CD4-positive, alpha-beta T cell treated with Interferon gamma for 1 hour (primary cell): ENCODE measurements at regions not wholly inside any gene's neighbourhood (a gene's known extent, or its start where the extent isn't known, plus 50 kb on each side); places are given as distances from the start of the nearest gene placed in this dataset.
"Not testable (repeated sequence)": the region's sequence is repeated elsewhere in the genome, so short reads cannot be mapped to it uniquely, and the experiment has no call there.

Source experiments
- DNase-seq: peaks from one replicate; pipeline ENCODE4 v3.0.0-alpha.2; 2020

DNA sequence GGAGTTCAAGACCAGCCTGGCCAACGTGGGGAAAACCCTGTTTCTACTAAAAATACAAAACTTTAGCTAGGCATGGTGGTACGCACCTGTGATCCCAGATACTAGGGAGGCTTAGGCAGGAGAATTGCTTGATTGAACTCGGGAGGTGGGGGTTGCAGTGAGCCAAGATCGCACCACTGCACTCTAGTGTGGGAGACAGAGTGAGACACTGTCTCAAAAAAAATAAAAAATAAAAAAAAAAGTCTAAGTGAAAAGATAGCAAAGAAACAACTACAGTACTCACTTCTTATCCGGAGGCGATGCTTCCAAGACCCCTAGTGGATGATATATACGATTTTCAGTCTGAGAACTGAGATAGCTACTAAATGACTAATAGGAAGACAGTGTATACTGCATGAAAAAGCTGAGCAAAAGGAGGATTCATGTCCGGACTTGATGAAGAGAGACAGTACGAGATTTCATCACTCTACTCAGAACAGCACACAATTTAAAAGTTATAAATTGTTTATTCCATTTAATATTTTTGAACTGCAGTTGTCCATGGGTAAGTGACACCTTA, 138.7 kb upstream of the GOLGA6L6 start:
- not testable (repeated sequence) for DNase-seq

DNA sequence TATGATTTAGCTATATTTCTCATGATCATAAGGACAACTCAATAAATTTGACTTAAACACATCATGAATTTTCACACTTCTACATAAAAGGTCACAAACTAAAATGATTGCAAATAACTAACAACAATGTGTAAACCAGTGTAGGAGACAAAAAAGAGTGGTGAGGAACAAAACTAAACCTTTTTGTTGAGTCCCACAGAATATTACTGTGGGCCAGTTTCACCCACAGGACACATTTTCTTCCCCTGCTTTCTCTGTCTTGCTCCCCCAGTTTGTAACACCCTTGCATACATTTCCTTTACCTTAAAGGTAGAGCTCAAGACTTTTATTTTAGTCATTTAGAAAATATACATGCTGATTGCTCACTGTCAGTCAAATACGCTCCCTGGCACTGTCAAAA, 130.9 kb upstream of the GOLGA6L6 start:
- no peak for DNase-seq

DNA sequence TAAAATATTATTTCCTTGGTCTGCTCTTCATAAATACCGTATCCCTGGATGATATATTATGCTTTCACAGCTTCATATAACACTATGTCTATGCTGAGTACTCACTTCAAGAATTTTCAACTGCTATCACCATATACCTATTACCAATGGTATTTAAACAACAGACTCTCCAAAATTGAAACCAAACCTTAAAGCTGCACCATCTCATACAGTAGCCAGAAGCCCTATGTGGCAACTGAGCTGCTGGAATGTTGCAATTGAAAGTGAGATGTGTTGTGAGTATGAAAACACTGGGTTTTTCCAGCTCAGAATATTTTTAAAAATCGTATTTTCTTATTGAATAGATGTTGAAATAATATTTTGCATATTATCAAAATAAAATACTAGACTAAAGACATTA, 130.1 kb upstream of the GOLGA6L6 start:
- DNase-seq: no peak

DNA sequence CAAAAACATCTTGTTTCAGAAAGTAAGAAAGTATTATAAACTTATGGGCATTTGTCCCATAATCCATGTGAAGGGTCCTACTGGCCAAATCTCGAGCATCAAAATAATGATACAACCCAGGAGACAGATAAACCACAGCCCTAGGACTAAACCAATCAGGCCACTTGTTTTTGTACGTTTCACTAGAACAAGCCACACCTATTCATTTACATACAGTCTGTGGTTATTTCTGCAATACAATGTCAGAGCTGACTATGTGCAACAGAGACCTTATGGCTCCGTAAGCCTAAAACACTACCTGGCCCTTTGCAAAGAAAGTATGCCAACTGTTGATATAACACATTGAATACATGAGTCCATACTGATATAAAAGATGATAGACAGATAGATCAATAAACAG, 124.8 kb upstream of the GOLGA6L6 start:
- DNase-seq: not testable (repeated sequence)

DNA sequence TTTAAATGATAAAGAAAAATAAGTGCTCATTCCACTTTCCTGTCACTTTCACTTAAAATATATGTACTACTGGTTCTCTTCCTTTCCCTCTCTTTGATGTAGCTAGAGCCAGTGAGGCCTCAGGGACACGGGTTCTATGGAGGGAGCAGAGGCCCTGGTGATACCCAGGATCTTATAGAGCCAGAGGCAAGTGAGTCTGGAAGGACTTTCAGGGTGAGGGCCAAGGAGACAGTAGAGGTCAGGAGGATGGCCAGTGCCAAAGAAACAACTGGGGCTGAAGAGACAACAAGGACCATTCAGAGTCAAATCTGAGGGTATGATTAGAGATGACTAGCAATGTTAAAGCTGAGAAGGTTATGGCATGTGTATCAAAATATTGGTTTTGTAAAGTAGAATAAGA, 124.1 kb upstream of the GOLGA6L6 start:
- no peak for DNase-seq

DNA sequence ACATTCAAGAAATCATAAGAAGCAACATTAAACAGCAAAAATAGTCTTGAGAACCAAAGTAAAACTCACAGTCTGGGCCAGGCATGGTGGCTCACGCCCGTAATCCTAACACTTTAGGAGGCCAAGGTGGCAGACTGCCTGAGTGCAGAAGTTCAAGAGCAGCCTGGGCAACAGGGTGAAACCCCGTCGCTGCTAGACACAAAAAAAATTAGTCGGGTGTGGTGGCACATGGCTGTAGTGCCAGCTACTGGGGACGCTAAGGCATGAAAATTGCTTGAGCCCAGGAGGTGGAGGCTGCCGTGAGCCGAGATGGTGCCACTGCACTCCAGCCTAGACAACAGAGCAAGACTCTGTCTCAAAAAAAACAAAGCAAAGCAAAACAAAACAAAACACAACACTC, 117.7 kb upstream of the GOLGA6L6 start:
- no peak for DNase-seq

DNA sequence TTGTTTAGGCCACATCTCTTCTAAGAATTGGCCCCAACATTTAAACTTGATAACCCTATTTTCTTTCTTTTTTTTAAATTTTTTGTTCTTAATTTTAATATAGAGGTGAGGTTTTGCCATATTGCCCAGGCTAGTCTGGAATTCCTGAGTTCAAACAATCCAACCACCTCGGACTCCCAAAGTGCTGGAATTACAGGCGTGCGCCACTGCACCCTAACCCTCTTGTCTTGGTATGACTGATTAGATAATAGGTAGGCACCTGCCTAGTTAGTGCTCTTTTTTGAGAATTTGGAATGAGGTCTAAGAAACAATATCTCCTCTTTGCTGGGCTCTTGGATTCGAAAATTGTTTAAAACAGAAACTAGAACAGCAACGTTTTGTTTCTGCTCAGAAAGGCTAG, 116.4 kb upstream of the GOLGA6L6 start:
- no peak for DNase-seq

DNA sequence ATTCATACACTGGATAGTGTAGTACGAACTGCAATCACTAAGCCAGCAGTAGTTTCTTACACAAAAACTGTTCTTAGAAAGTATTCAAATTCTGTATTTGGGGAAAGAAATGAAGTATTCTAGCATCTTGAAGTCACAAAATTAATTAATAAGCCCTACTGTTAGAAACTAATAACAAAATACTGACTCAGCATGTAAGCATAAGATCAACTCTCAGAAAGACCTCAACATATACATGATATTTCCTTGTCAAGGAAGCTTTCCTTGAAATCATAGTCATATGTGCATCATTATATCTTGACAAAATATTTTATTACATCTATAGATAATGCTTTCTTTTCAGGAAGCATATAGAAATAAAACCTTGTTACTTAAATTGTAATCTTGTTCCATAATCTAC, 115.5 kb upstream of the GOLGA6L6 start:
- DNase-seq: no peak

DNA sequence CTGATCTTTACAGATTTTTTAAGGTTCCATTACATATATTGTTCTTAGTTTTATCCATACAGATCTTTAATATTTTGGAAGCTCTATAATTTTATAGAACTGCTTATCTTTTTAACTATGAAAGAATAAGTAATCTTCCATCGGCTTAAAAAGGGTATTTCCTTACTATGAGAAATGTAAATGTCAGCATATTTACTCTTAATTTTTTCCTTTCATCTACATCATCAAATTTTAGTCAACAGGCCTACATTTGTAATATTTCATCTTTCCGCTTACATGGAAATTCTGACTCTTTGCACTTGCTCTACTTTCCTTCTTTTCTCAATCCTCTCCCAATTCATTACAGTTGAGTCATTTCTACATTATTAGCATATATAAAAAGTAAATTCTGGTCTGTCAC, 111.3 kb upstream of the GOLGA6L6 start:
- no peak for DNase-seq

DNA sequence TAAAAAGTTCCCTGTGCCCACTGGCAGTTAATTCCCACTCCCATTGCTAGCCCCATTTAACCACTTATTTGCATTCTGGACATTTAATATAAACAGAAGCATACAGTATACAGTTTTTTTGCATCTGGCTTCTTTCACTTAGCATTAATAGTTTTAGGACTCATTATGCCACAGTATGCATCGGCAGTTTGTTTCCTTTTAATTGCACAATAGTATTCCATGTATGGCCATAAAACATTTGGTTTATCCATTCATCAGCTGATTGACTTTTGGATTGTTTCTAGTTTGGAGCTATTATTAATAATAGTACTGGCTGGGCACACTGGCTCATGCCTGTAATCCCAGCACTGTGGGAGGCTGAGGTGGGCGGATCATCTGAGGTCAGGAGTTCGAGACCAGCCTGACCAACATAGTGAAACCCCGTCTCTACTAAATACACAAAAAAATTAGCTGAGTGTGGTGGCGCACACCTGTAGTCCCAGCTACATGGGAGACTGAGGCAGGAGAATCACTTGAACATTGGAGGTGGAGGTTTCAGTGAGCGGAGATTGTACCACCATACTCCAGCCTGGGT, 106.9 kb upstream of the GOLGA6L6 start:
- DNase-seq: not testable (repeated sequence)

DNA sequence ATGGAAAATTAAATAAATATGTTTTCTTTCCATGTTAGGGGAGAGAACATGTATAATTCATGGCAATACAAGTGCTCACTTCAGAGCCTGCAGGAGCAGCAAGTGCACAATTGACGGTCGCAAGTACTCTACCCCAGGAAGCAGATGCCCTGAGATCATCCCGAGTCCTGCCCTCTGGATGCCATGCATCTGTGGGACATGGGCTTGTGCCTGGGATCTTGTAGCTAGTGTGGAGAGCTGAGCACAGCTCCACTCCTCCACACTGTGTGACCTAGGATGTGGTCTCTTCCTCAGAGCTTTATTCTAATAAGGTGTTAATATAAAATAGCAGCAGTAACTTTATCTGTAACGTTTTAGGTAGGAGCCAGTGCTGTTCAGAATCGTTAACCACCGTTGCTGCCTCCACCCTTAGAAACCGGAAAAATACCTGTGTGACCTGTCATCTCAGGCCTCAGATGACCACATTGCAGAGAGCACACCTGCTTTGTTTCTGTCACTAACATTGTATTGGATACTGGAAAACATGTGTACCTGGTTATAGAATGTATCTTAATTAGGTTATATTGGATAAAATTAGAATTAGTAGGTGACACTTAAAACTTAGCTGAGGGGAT, 105.0 kb upstream of the GOLGA6L6 start:
- DNase-seq: no peak

DNA sequence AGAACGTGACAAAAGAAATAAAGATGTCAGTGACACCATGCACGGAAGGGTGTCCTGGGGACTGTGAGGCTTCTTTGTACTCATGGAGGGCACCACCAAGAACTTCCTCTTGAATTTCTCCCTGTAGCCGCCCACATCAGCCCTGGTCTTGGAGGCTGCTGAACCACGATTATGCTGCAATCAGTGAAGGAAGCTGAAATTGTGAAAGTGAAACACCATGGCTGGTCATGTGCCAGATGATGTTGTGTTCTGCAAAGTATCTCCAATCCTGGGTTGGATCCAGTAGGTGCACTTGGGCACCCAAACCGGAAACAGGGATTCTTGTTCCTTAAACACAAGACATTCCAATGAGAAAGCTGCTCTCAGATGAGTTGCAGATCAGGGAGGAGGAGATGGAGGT, 104.4 kb upstream of the GOLGA6L6 start:
- peak; percentile 51 for DNase-seq

DNA sequence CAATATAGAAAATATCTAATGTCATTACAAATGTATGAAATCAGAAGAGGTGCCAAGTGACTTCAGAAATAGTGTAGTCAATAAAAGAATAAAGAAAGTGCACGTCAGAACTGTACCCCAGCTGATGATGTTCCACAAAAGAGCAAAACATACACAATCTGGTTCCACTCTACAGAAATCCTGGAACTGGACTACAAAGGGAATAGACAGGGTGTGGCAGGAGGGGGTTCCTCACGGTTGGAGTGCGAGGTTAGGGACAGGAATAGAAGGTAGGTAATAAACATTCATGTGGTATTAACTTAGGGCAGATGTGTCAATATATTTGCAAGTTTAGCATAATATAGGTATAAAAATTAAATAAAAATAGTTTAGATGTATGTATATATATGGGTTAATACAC, 103.3 kb upstream of the GOLGA6L6 start:
- DNase-seq: no peak

DNA sequence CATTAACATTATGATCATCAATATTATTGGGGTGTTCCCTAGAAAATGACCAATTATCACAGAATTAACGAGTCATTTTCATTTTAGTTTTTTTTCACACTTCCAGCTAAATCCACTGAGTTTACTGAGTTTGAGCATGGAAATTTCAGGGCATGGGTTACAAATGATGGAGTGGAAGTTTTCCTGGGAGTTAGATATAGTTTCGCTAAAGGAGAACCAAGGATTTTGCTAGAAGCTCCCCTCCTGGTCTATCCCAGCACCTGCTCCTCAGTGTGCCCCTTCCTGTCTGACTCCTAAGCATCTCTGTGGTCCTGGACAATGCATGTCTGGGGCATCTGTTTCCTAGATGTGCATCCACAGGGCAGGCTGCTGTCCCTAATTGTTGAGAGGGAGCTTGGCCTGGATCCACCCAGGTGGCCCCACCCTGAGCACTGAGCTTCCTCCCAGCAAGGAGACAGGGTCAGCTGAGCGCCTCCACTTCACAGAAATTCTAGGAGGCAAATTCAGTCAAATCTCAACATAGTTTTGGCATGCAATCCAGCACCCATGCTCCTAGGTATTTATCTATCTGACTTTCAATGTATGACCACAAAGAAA, 102.3 kb upstream of the GOLGA6L6 start:
- no peak for DNase-seq

DNA sequence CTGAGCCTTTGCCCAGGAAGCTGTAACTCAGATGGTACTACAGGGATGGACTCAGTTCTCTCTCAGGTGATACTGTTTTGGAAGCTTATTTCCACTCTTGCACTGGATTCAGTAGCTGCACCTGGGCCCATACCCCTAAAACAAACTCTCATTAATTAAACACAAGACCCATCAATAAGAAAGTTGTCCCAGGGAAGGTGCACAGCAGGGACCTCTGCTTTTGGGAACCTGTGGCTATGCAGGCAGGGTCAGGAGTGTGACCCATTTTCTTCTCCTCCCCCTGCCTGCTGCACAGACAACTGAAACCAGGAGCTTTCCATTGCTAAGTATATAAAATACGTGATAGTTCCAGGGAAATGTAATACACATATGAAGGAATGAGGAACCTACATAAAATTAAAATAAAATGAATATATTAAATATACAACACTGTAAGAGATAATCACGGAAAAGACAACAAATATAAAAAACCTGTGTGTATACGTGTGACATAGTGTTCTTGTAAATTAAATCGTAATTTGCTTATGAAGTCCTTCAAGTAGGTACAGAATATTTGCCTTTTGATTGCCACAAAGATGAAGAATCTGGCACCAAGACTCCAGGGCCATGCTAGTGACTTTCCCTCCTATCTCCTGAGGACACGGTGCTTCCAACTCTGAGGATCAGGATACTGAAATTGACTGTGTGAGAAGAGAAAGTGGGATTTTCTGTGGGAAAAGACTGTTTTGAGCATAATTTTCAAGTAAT, 101.6 kb upstream of the GOLGA6L6 start:
- no peak for DNase-seq

DNA sequence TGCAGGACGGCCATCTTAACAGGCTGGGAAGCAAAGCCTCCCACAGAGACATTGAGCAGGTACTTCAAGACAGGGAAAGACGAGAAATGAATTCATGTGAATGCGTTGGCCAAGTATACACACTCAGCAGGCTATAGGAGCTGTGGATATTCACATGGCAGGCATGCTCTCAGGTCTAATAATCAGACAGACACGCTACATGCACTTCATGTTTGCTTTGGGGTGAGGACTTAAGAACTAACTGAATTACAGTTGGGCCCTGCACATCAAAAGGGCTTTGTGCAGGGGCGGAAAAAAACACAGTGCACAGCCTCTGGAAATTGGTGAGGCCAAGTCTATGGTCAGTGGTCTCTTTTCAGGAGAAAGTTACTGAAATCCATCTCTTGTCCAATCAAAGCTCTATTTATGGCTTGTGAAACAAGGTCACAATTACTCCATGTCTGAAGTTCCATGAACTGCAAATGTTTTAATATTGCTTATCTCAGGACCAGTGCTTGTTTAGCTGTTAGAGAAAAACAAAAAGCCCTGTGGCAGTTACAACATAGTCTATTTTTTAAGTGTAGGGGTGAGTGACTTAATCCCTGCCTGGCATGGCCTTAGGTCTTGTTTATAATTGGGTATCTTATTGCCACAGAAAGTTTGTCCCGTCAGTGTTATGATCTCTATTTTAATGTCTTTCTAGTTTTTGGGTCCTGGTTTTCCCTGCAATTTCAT, 100.6 kb upstream of the GOLGA6L6 start:
- no peak for DNase-seq

DNA sequence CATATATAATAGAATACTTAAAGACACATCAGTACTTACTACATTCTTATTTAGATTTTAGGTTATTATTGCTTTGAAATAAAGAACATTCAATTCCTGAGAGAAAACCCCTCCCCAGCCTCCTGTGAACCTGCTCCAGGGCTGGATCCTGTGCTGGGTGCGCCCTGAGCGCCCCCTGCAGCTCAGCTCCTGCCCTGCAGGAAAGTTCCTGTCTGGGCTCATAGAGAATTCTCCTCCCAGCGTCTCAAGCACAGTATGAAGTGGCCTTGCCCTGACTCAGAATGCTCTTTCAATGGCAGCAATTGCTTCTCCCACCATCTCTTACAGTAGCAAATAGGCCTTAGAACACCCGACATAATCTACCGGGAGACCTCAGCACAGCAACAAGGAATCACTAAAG, 98.8 kb upstream of the GOLGA6L6 start:
- not testable (repeated sequence) for DNase-seq

DNA sequence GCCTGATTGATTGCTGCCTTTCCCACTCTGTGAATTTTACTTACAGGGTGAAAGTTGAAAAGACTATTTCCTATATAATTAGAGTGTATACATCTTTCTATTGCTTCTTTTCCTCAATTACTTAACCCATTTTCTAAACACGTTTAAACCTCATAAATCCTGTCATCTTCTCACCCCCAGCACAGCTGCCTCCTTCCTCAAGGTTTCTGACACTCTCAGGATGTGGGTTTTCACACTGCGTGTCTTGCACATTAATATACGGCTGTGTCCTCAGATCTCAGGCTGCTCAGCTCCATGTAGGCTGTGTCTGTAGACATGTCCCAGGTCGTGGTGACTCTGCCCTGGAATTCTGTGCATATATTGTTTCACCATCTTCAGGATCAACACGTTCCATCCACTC, 97.6 kb upstream of the GOLGA6L6 start:
- not testable (repeated sequence) for DNase-seq

DNA sequence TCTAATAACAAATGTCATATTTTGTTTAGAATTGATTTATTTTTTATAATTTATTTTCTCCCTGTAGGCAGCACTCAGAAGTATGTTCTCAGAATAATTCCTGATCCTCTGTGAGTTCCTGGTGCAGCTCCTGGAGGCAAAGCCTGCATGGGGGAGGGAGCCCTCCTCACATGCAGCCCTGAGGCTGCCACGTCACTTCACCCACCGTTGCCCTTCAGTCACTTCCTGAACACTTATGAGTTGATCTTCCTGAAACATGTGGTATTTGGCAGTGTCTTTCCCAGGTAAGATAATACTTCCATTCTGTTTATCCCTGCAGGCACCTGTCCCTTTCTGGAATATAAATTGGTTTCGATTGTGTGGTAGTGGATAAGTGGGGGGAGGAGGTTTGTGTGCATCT, 95.9 kb upstream of the GOLGA6L6 start:
- DNase-seq: not testable (repeated sequence)

DNA sequence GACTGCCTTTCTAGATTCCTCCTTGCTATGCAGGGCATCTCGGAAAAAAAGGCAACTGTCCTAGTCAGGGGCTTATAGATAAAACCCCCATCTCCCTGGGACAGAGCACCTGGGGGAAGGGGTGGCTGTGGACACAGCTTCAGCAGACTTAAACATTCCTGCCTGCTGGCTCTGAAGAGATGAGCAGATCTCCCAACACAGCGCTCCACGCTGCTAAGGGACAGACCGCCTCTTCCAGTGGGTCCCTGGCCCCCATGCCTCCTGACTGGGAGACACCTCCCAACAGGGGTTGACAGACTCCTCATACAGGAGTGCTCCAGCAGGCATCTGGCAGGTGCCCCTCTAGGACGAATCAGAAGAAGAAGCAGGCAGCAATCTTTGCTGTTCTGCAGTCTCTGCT, 87.9 kb upstream of the GOLGA6L6 start:
- DNase-seq: not testable (repeated sequence)

DNA sequence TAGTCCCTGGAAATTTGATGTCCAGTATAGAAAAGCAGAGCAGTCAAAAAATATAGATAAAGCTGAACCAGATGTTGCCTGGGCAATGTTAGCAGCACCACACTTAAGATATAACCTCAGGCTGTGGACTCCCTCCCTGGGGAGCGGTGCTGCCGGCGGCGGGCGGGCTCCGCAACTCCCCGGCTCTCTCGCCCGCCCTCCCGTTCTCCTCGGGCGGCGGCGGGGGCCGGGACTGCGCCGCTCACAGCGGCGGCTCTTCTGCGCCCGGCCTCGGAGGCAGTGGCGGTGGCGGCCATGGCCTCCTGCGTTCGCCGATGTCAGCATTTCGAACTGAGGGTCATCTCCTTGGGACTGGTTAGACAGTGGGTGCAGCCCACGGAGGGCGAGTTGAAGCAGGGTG, 86.9 kb upstream of the GOLGA6L6 start:
- not testable (repeated sequence) for DNase-seq

DNA sequence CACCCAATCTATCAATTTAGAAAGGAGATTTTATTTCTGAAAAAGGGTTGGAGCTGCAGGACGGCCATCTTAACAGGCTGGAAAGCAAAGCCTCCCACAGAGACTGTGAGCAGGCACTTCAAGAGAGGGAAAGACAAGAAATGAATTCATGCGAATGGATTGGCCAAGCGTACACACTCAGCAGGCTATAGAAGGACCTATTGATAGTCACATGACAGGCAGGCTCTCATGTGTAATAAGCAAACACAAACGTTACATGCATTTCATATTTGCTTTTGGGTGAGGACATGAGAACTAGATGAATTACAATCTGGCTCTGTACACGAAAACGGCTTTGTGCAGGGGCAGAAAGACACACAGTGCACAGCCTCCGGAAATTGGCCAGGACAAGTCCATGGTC, 83.9 kb upstream of the GOLGA6L6 start:
- DNase-seq: not testable (repeated sequence)

DNA sequence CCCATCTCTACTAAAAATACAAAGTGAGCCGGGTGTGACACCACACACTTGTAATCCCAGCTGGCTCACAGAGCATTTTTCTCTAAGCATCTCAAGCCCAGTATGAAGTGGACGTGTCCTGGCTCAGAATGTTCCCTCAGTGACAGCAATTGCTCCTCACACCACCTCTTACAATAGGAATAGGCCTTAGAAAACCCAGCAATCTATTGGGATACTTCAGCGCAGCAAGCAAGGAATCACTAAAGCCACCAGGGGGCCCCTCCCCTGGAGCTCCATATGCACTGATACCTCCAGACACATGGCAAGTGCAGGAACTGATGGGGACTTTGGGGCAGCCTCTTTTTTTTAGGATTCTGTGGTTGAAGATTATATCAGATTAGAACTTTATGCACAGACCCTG, 82.5 kb upstream of the GOLGA6L6 start:
- DNase-seq: not testable (repeated sequence)
